Stimulated activated memory B cell treated with anti-CD40 and anti-IgM and Interleukin-4, amounts not matched to agents 10 μg/mL and 1 μg/mL and 100 μg/mL, for 72 hours (primary cell): ENCODE measurements at regions not wholly inside any gene's neighbourhood (a gene's known extent, or its start where the extent isn't known, plus 50 kb on each side); places are given as distances from the start of the nearest gene placed in this dataset.

Experiments
- ATAC-seq: fragments of 150-1000 bp; cut with Tn5 transposase; 2 replicates; pipeline ENCODE4 v1.10.0; 2021
- H3K27ac Mint-ChIP-seq: one replicate; pipeline ENCODE4 v1.8.0; 2022; ENCODE audit warnings: mild to moderate bottlenecking, mixed read lengths
- H3K27me3 Mint-ChIP-seq: one replicate; pipeline ENCODE4 v1.8.0; 2022; ENCODE audit warnings: mixed read lengths
- H3K36me3 Mint-ChIP-seq: one replicate; pipeline ENCODE4 v1.8.0; 2022; ENCODE audit warnings: mixed read lengths
- H3K4me1 Mint-ChIP-seq: one replicate; pipeline ENCODE4 v1.8.0; 2022; ENCODE audit warnings: mixed read lengths
- H3K4me3 Mint-ChIP-seq: one replicate; pipeline ENCODE4 v1.8.0; 2022; ENCODE audit warnings: mild to moderate bottlenecking, moderate library complexity, mixed read lengths
- H3K9me3 Mint-ChIP-seq: one replicate; pipeline ENCODE4 v1.8.0; 2022; ENCODE audit warnings: mixed read lengths

- Mint-ChIP-seq H3K27ac (no peak overlapping the region), H3K36me3 (no peaks in the 10 kb centered on the region), H3K4me1 (no peaks in the 10 kb centered on the region), H3K4me3 (no peak overlapping the region), H3K27me3 (peaks cover 2% of the 10 kb centered on the region), H3K9me3 (peaks cover 10% of the 10 kb centered on the region)
- no peak for ATAC-seq
These were observed 436.4 kb downstream of the NPHP4 start for GRCh38 chr1:5555853-5556252.

- Mint-ChIP-seq H3K4me3 (no peak overlapping the region), H3K27ac (no peak overlapping the region), H3K4me1 (no peaks in the 10 kb centered on the region), H3K9me3 (peaks cover 13% of the 10 kb centered on the region), H3K36me3 (no peaks in the 10 kb centered on the region), H3K27me3 (peaks cover 10% of the 10 kb centered on the region)
- ATAC-seq: no peak
These were observed 437.4 kb downstream of the NPHP4 start for GRCh38 chr1:5554784-5555183.

GRCh38 chr1:5554111-5554510 lies 438.1 kb downstream of the NPHP4 start:
- no peak for ATAC-seq
- H3K4me1 Mint-ChIP-seq: no peaks in the 10 kb centered on the region
- H3K27ac Mint-ChIP-seq: no peak overlapping the region
- no peak overlapping the region for H3K4me3 Mint-ChIP-seq
- peaks cover 10% of the 10 kb centered on the region for H3K27me3 Mint-ChIP-seq
- H3K9me3 Mint-ChIP-seq: peaks cover 13% of the 10 kb centered on the region
- H3K36me3 Mint-ChIP-seq: no peaks in the 10 kb centered on the region

GRCh38 chr1:5552787-5553484 lies 439.3 kb downstream of the NPHP4 start:
- Mint-ChIP-seq H3K4me3 (no peak overlapping the region), H3K36me3 (no peaks in the 10 kb centered on the region), H3K9me3 (peaks cover 4% of the 10 kb centered on the region), H3K27me3 (peaks cover 10% of the 10 kb centered on the region), H3K27ac (no peak overlapping the region), H3K4me1 (no peaks in the 10 kb centered on the region)
- no peak for ATAC-seq

- H3K27ac Mint-ChIP-seq: no peak overlapping the region
- H3K9me3 Mint-ChIP-seq: peaks cover 3% of the 10 kb centered on the region
- ATAC-seq: no peak
- H3K27me3 Mint-ChIP-seq: peaks cover 12% of the 10 kb centered on the region
- H3K36me3 Mint-ChIP-seq: no peaks in the 10 kb centered on the region
- no peak overlapping the region for H3K4me3 Mint-ChIP-seq
- no peaks in the 10 kb centered on the region for H3K4me1 Mint-ChIP-seq
These were observed 440.8 kb downstream of the NPHP4 start for GRCh38 chr1:5551274-5551975.

- no peak for ATAC-seq
- no peaks in the 10 kb centered on the region for H3K36me3 Mint-ChIP-seq
- no peaks in the 10 kb centered on the region for H3K4me1 Mint-ChIP-seq
- H3K27ac Mint-ChIP-seq: no peak overlapping the region
- peaks cover 3% of the 10 kb centered on the region for H3K9me3 Mint-ChIP-seq
- peaks cover 31% of the 10 kb centered on the region for H3K27me3 Mint-ChIP-seq
- no peak overlapping the region for H3K4me3 Mint-ChIP-seq
These were observed 444.0 kb downstream of the NPHP4 start for GRCh38 chr1:5548266-5548665.

- peaks cover 54% of the 10 kb centered on the region for H3K27me3 Mint-ChIP-seq
- no peak overlapping the region for H3K4me3 Mint-ChIP-seq
- peaks cover 3% of the 10 kb centered on the region for H3K9me3 Mint-ChIP-seq
- H3K4me1 Mint-ChIP-seq: no peaks in the 10 kb centered on the region
- H3K36me3 Mint-ChIP-seq: no peaks in the 10 kb centered on the region
- H3K27ac Mint-ChIP-seq: no peak overlapping the region
- no peak for ATAC-seq
These were observed 449.0 kb downstream of the NPHP4 start for GRCh38 chr1:5543235-5543634.

- H3K9me3 Mint-ChIP-seq: peaks cover 9% of the 10 kb centered on the region
These were observed 459.4 kb downstream of the NPHP4 start for GRCh38 chr1:5532811-5533210.

GRCh38 chr1:5526822-5527551 lies 465.2 kb downstream of the NPHP4 start:
- Mint-ChIP-seq H3K27me3 (peaks cover under 1% of the 10 kb centered on the region), H3K4me1 (no peaks in the 10 kb centered on the region), H3K27ac (no peak overlapping the region), H3K9me3 (peaks cover 9% of the 10 kb centered on the region), H3K36me3 (no peaks in the 10 kb centered on the region), H3K4me3 (no peak overlapping the region)
- ATAC-seq: no peak

More at GRCh38 chr1:5532811-5533210, 459.4 kb downstream of the NPHP4 start:
- no peak overlapping the region for H3K4me3 Mint-ChIP-seq
- no peak overlapping the region for H3K27ac Mint-ChIP-seq
- H3K36me3 Mint-ChIP-seq: no peaks in the 10 kb centered on the region
- H3K4me1 Mint-ChIP-seq: no peaks in the 10 kb centered on the region
- ATAC-seq: no peak
- no peaks in the 10 kb centered on the region for H3K27me3 Mint-ChIP-seq

GRCh38 chr1:5526385-5526750 lies 465.9 kb downstream of the NPHP4 start:
- H3K27me3 Mint-ChIP-seq: peaks cover 7% of the 10 kb centered on the region
- H3K9me3 Mint-ChIP-seq: peaks cover 9% of the 10 kb centered on the region
- ATAC-seq: no peak
- H3K27ac Mint-ChIP-seq: no peak overlapping the region
- H3K4me1 Mint-ChIP-seq: no peaks in the 10 kb centered on the region
- H3K36me3 Mint-ChIP-seq: no peaks in the 10 kb centered on the region
- no peak overlapping the region for H3K4me3 Mint-ChIP-seq

GRCh38 chr1:5525597-5526384 lies 466.4 kb downstream of the NPHP4 start:
- Mint-ChIP-seq H3K36me3 (no peaks in the 10 kb centered on the region), H3K27ac (no peak overlapping the region), H3K4me1 (no peaks in the 10 kb centered on the region), H3K27me3 (peaks cover 12% of the 10 kb centered on the region), H3K9me3 (peaks cover 9% of the 10 kb centered on the region), H3K4me3 (no peak overlapping the region)
- no peak for ATAC-seq

GRCh38 chr1:5522531-5523145 lies 469.6 kb downstream of the NPHP4 start:
- peaks cover 14% of the 10 kb centered on the region for H3K27me3 Mint-ChIP-seq
- H3K9me3 Mint-ChIP-seq: no peaks in the 10 kb centered on the region
- no peak for ATAC-seq
- no peak overlapping the region for H3K4me3 Mint-ChIP-seq
- no peak overlapping the region for H3K27ac Mint-ChIP-seq
- no peaks in the 10 kb centered on the region for H3K4me1 Mint-ChIP-seq
- H3K36me3 Mint-ChIP-seq: no peaks in the 10 kb centered on the region

GRCh38 chr1:5519366-5520135 lies 472.7 kb downstream of the NPHP4 start:
- Mint-ChIP-seq H3K4me3 (no peak overlapping the region), H3K36me3 (no peaks in the 10 kb centered on the region), H3K27me3 (peaks cover 24% of the 10 kb centered on the region), H3K27ac (no peak overlapping the region), H3K4me1 (no peaks in the 10 kb centered on the region), H3K9me3 (no peaks in the 10 kb centered on the region)
- no peak for ATAC-seq

- Mint-ChIP-seq H3K4me1 (no peaks in the 10 kb centered on the region), H3K27me3 (peaks cover 36% of the 10 kb centered on the region), H3K9me3 (no peaks in the 10 kb centered on the region), H3K36me3 (no peaks in the 10 kb centered on the region), H3K27ac (no peak overlapping the region), H3K4me3 (no peak overlapping the region)
- ATAC-seq: no peak
These were observed 475.5 kb downstream of the NPHP4 start for GRCh38 chr1:5516756-5517155.
